ENCODE measurements at regions not wholly inside any gene's neighbourhood (a gene's known extent, or its start where the extent isn't known, plus 50 kb on each side); places are given as distances from the start of the nearest gene placed in this dataset.

DNA sequence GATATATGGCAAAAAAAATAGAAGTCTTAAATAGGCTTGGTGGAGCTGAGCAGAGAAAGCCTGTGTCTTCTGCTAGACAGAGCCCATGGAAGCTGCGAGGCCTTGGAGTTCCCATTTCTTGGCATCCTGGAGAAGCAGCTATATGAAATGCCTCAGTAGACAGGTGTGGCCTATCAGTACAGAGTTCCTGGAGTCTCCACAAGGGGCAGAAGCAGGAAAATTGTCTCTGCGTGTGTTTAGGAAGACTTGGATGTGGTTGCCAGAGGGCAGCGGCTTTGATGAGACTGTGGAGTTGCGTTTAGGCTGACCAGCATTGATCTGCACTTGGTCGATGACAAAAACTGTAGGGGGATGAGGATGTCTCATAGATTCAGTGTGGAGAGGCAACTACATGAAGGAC, 334.5 kb upstream of the SEL1L start:
- intact Hi-C loops (cut with DNase I) = no loop called here
- no peak for FAIRE-seq
- TF ChIP-seq CTCF (IDR thresholded peaks at IDR 0.05) = no peak
- Histone ChIP-seq H3K27me3 (no peaks in the 10 kb centered on the region), H3K9me3 (no peaks in the 10 kb centered on the region), H3K4me1 (no peaks in the 10 kb centered on the region), H3K36me3 (no peaks in the 10 kb centered on the region), H3K4me3 (no peak overlapping the region), H3K27ac (no peak overlapping the region)
- 78 to 87% methylated on average over 5 of the region's 5 CpGs for WGBS, 2 donors
- no peak for ATAC-seq
- DNase-seq = no peak

DNA sequence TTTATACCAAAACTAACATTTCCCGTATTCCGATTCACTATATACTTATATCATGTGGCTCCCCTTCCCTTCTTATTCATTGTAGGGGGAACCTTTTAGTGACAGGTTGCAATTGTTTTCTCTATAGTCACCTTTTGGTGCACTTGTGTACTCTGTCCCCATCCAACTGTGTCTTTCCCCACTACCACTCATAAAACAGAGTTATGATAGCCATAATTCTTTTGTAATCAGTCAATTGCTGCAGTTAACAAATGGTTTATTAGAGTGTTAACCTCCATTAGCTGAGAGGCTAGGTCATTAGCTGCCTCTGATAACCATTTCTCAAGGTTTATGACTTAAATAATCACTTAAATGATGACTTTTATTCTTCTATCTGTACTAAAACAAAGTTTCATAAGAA, 338.1 kb upstream of the SEL1L start:
- FAIRE-seq = no peak

DNA sequence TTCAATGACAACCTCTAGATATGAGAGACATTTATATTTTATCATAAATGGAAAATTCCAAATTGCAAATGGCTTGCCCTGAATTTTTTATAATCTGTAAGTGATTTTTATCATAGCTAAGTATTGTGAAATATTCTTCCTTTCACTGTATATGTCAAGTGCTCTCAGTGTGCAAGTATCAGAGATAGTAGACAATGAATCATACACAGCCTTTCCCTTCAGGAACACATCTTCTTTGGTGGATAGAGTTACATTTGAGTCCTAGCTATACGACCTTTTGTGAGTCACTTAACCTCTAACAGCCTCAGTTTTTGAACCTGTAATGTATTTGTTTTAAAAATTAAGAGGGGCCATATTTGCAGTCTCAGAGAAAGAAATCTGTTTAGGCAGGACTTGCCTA, 350.7 kb upstream of the SEL1L start:
- ATAC-seq (no peak), FAIRE-seq (no peak), DNase-seq (no peak)
- no peaks in the 10 kb centered on the region for H3K27me3 ChIP-seq
- intact Hi-C loops (cut with DNase I) = no loop called here
- no peak overlapping the region for H3K4me3 ChIP-seq
- WGBS, 2 donors = 11 to 15% methylated on average over 1 of the region's 1 CpG
- TF ChIP-seq CTCF (IDR thresholded peaks at IDR 0.05) = no peak
- no peaks in the 10 kb centered on the region for H3K36me3 ChIP-seq
- H3K9me3 ChIP-seq = no peaks in the 10 kb centered on the region
- no peak overlapping the region for H3K27ac ChIP-seq
- no peaks in the 10 kb centered on the region for H3K4me1 ChIP-seq

More for the DNA sequence above, 338.1 kb upstream of the SEL1L start:
- TF ChIP-seq CTCF (IDR thresholded peaks at IDR 0.05) = no peak
- no peaks in the 10 kb centered on the region for H3K9me3 ChIP-seq
- intact Hi-C loops (cut with DNase I) = no loop called here
- H3K27me3 ChIP-seq = no peaks in the 10 kb centered on the region
- 85 to 93% methylated on average over 2 of the region's 2 CpGs for WGBS, 2 donors
- ATAC-seq = no peak
- H3K36me3 ChIP-seq = no peaks in the 10 kb centered on the region
- H3K4me1 ChIP-seq = no peaks in the 10 kb centered on the region
- DNase-seq = no peak
- H3K27ac ChIP-seq = no peak overlapping the region
- H3K4me3 ChIP-seq = no peak overlapping the region

- intact Hi-C loops (cut with DNase I) = no loop called here
- TF ChIP-seq CTCF (IDR thresholded peaks at IDR 0.05) = no peak
- H3K9me3 ChIP-seq = no peaks in the 10 kb centered on the region
- H3K36me3 ChIP-seq = no peaks in the 10 kb centered on the region
- ATAC-seq (no peak), FAIRE-seq (no peak), DNase-seq (no peak)
- H3K4me3 ChIP-seq = no peak overlapping the region
- no peaks in the 10 kb centered on the region for H3K4me1 ChIP-seq
- WGBS, 2 donors = 77 to 93% methylated on average over 2 of the region's 2 CpGs
- H3K27ac ChIP-seq = no peak overlapping the region
- no peaks in the 10 kb centered on the region for H3K27me3 ChIP-seq
Measured at GRCh38 chr14:81886588-81886987, 352.9 kb upstream of the SEL1L start.

- TF ChIP-seq CTCF (IDR thresholded peaks at IDR 0.05) = no peak
- 43 to 57% methylated on average over 2 of the region's 2 CpGs for WGBS, 2 donors
- FAIRE-seq (no peak), DNase-seq (no peak), ATAC-seq (no peak)
- Histone ChIP-seq H3K9me3 (no peaks in the 10 kb centered on the region), H3K4me1 (no peaks in the 10 kb centered on the region), H3K27me3 (no peaks in the 10 kb centered on the region), H3K36me3 (no peaks in the 10 kb centered on the region), H3K4me3 (no peak overlapping the region), H3K27ac (no peak overlapping the region)
- intact Hi-C loops (cut with DNase I) = no loop called here
Measured at GRCh38 chr14:81889529-81889928, 355.9 kb upstream of the SEL1L start.
